Esophagus (tissue), 2 donors: ENCODE measurements at regions not wholly inside any gene's neighbourhood (a gene's known extent, or its start where the extent isn't known, plus 50 kb on each side); places are given as distances from the start of the nearest gene placed in this dataset.

ENCODE experiments used
- H3K27ac ChIP-seq, 2 donors: one replicate each; pipeline ENCODE4 v1.5.1; 2013; ENCODE audit warnings: low read depth in 2 of 2, mild to moderate bottlenecking in 2 of 2, inconsistent platforms in 1 of 2, low read length in 1 of 2, moderate library complexity in 1 of 2
- H3K27me3 ChIP-seq, 2 donors: one replicate each; pipeline ENCODE4 v1.6.1; 2013; ENCODE audit warnings: low read length in 2 of 2, control low read depth in 1 of 2, mild to moderate bottlenecking in 1 of 2; ENCODE audit not compliant: insufficient read depth in 2 of 2, control insufficient read depth in 1 of 2
- H3K36me3 ChIP-seq, 2 donors: one replicate each; pipeline ENCODE4 v1.6.1; 2013; ENCODE audit warnings: low read length in 1 of 2; ENCODE audit not compliant: control insufficient read depth in 2 of 2, insufficient read depth in 2 of 2
- H3K4me1 ChIP-seq, 2 donors: one replicate each; pipeline ENCODE4 v1.6.1; 2013; ENCODE audit warnings: low read length in 1 of 2; ENCODE audit not compliant: control insufficient read depth in 2 of 2, insufficient read depth in 2 of 2
- H3K4me3 ChIP-seq, 2 donors: one replicate each; pipeline ENCODE4 v1.5.1; 2013; ENCODE audit warnings: low read length in 2 of 2, mild to moderate bottlenecking in 2 of 2, low read depth in 1 of 2, moderate library complexity in 1 of 2
- H3K9me3 ChIP-seq, 2 donors: one replicate each; pipeline ENCODE4 v1.6.1; 2013; ENCODE audit warnings: mild to moderate bottlenecking in 2 of 2, low read depth in 1 of 2, low read length in 1 of 2, moderate library complexity in 1 of 2; ENCODE audit not compliant: control insufficient read depth in 2 of 2, insufficient read depth in 1 of 2
- WGBS, 2 donors: extraction: QIAGEN DNeasy Blood & Tissue Kit; methylation state at CpG; one replicate each; pipeline ENCODE4 v1.1.7; 2013; 5-methylcytosine and 5-hydroxymethylcytosine counted together
- donor health status: healthy with polysubstance abuse.
- donor health status: Bipolar disorder and iron deficiency.

GRCh38 chr3:189076449-189076848 lies 95.3 kb upstream of the TPRG1 start:
- Histone ChIP-seq H3K27me3 (peaks cover 0 to 2% of the 10 kb centered on the region in 2 donors), H3K4me3 (no peak overlapping the region), H3K4me1 (no peaks in the 10 kb centered on the region), H3K36me3 (no peaks in the 10 kb centered on the region), H3K27ac (no peak overlapping the region), H3K9me3 (no peaks in the 10 kb centered on the region)
- WGBS, 2 donors: 84% methylated on average over 1 of the region's 1 CpG

- no peak overlapping the region for H3K27ac ChIP-seq
- no peak overlapping the region for H3K4me3 ChIP-seq
- H3K36me3 ChIP-seq: no peaks in the 10 kb centered on the region
- peaks cover 0 to 1% of the 10 kb centered on the region in 2 donors for H3K27me3 ChIP-seq
- H3K9me3 ChIP-seq: no peaks in the 10 kb centered on the region
- H3K4me1 ChIP-seq: no peaks in the 10 kb centered on the region
- 58 to 62% methylated on average over 2 of the region's 2 CpGs for WGBS, 2 donors
Observed at GRCh38 chr3:189080745-189081144, 91.0 kb upstream of the TPRG1 start.

GRCh38 chr3:189082666-189083427 lies 88.9 kb upstream of the TPRG1 start:
- no peaks in the 10 kb centered on the region for H3K9me3 ChIP-seq
- no peak overlapping the region for H3K4me3 ChIP-seq
- no peaks in the 10 kb centered on the region for H3K4me1 ChIP-seq
- H3K36me3 ChIP-seq: no peaks in the 10 kb centered on the region
- H3K27ac ChIP-seq: no peak overlapping the region
- no peaks in the 10 kb centered on the region for H3K27me3 ChIP-seq
- 78 to 79% methylated on average over 7 of the region's 7 CpGs for WGBS, 2 donors

- H3K36me3 ChIP-seq: no peaks in the 10 kb centered on the region
- H3K27me3 ChIP-seq: no peaks in the 10 kb centered on the region
- WGBS, 2 donors: 81 to 85% methylated on average over 4 of the region's 4 CpGs
- no peaks in the 10 kb centered on the region for H3K4me1 ChIP-seq
- no peak overlapping the region for H3K27ac ChIP-seq
- no peak overlapping the region for H3K4me3 ChIP-seq
- H3K9me3 ChIP-seq: no peaks in the 10 kb centered on the region
Observed at GRCh38 chr3:189084620-189085019, 87.2 kb upstream of the TPRG1 start.

- Histone ChIP-seq H3K4me3 (no peak overlapping the region), H3K36me3 (no peaks in the 10 kb centered on the region), H3K27ac (no peak overlapping the region), H3K4me1 (peaks cover 0 to 2% of the 10 kb centered on the region in 2 donors), H3K27me3 (no peaks in the 10 kb centered on the region), H3K9me3 (no peaks in the 10 kb centered on the region)
- 82 to 84% methylated on average over 4 of the region's 4 CpGs for WGBS, 2 donors
Observed at GRCh38 chr3:189092547-189092946, 79.2 kb upstream of the TPRG1 start.

- Histone ChIP-seq H3K27me3 (no peaks in the 10 kb centered on the region), H3K4me1 (peaks cover 0 to 2% of the 10 kb centered on the region in 2 donors)
- 84 to 90% methylated on average over 6 of the region's 6 CpGs for WGBS, 2 donors
Observed at GRCh38 chr3:189094539-189094938, 77.2 kb upstream of the TPRG1 start.

GRCh38 chr3:189096092-189096491 lies 75.7 kb upstream of the TPRG1 start:
- Histone ChIP-seq H3K9me3 (no peaks in the 10 kb centered on the region), H3K4me3 (no peak overlapping the region), H3K27me3 (no peaks in the 10 kb centered on the region), H3K4me1 (peaks cover 0 to 2% of the 10 kb centered on the region in 2 donors), H3K36me3 (no peaks in the 10 kb centered on the region), H3K27ac (no peak overlapping the region)
- WGBS, 2 donors: 57 to 61% methylated on average over 1 of the region's 1 CpG

More at GRCh38 chr3:189094539-189094938, 77.2 kb upstream of the TPRG1 start:
- no peaks in the 10 kb centered on the region for H3K9me3 ChIP-seq
- H3K27ac ChIP-seq: no peak overlapping the region
- no peaks in the 10 kb centered on the region for H3K36me3 ChIP-seq
- no peak overlapping the region for H3K4me3 ChIP-seq

- H3K27ac ChIP-seq: no peak overlapping the region
- peaks cover 0 to 2% of the 10 kb centered on the region in 2 donors for H3K4me1 ChIP-seq
- H3K4me3 ChIP-seq: no peak overlapping the region
- no peaks in the 10 kb centered on the region for H3K36me3 ChIP-seq
- no peaks in the 10 kb centered on the region for H3K9me3 ChIP-seq
- WGBS, 2 donors: 79 to 80% methylated on average over 12 of the region's 12 CpGs
- H3K27me3 ChIP-seq: no peaks in the 10 kb centered on the region
Observed at GRCh38 chr3:189099031-189099471, 72.7 kb upstream of the TPRG1 start.

GRCh38 chr3:189099505-189100290 lies 72.1 kb upstream of the TPRG1 start:
- Histone ChIP-seq H3K36me3 (no peaks in the 10 kb centered on the region), H3K9me3 (no peaks in the 10 kb centered on the region), H3K4me1 (peaks cover 0 to 2% of the 10 kb centered on the region in 2 donors), H3K27ac (no peak overlapping the region), H3K27me3 (no peaks in the 10 kb centered on the region), H3K4me3 (no peak overlapping the region)
- WGBS, 2 donors: 70 to 73% methylated on average over 12 of the region's 12 CpGs
